Thyroid gland (tissue), 4 donors: ENCODE measurements at regions not wholly inside any gene's neighbourhood (a gene's known extent, or its start where the extent isn't known, plus 50 kb on each side); places are given as distances from the start of the nearest gene placed in this dataset.

Source experiments
- DNase-seq, 2 donors: peaks; one replicate each; pipeline ENCODE4 v3.0.0-alpha.2; 2019
- H3K27ac ChIP-seq, 3 donors: fragments of 200-600 bp; sonication (generic); 1 replicate in 2 of 3; 2 replicates in 1 of 3; pipeline ENCODE4 v1.5.1; 2016 to 2019; ENCODE audit warnings: mild to moderate bottlenecking in 1 of 3, moderate library complexity in 1 of 3
- H3K27me3 ChIP-seq: fragments of 200-600 bp; sonication (generic); one replicate; pipeline ENCODE4 v1.5.1; 2019
- H3K36me3 ChIP-seq, 2 donors: fragments of 200-600 bp; sonication (generic); one replicate each; pipeline ENCODE4 v1.5.1; 2016 to 2019
- H3K4me1 ChIP-seq, 2 donors: fragments of 200-600 bp; sonication (generic); one replicate each; pipeline ENCODE4 v1.5.1; 2017 to 2019
- H3K4me3 ChIP-seq, 3 donors: fragments of 200-600 bp; sonication (generic); replicated peaks in 1 of 3; 1 replicate in 2 of 3; 2 replicates in 1 of 3; pipeline ENCODE4 v1.5.1; 2016; ENCODE audit warnings: mild to moderate bottlenecking in 1 of 3
- H3K9me3 ChIP-seq: fragments of 200-600 bp; sonication (generic); one replicate; pipeline ENCODE4 v1.5.1; 2017
- CTCF ChIP-seq, 6 experiments: fragments of 200-600 bp in 3 of 6; fragments of 450-650 bp in 3 of 6; sonication (generic) in 3 of 6; IDR thresholded peaks; one replicate each; pipeline ENCODE4 v1.5.1; 2016 to 2019; ENCODE audit warnings: antibody characterized with exemption in 6 of 6, mild to moderate bottlenecking in 2 of 6, inconsistent platforms in 1 of 6, moderate library complexity in 1 of 6
- POLR2A ChIP-seq, 2 donors: fragments of 450-650 bp; IDR thresholded peaks; one replicate each; pipeline ENCODE4 v1.6.1; 2017; ENCODE audit warnings: antibody characterized with exemption in 2 of 2, mild to moderate bottlenecking in 2 of 2, moderate library complexity in 1 of 2
- WGBS, 2 donors: methylation state at CpG; one replicate each; pipeline ENCODE4 v1.1.5; 2017; 5-methylcytosine and 5-hydroxymethylcytosine counted together
- intact Hi-C: fragments of 100-400 bp; cut with DNase I; formaldehyde crosslinking; loops from one replicate; pipeline ENCODE4 v1.15.1; 2023

- H3K9me3 ChIP-seq = no peaks in the 10 kb centered on the region
- peaks cover 27 to 33% of the 10 kb centered on the region in 2 donors for H3K4me1 ChIP-seq
- H3K4me3 ChIP-seq = no peak overlapping the region
- no peak for TF ChIP-seq CTCF (IDR thresholded peaks at IDR 0.05)
- no peak for TF ChIP-seq POLR2A (IDR thresholded peaks at IDR 0.05)
- H3K27ac ChIP-seq = no peak overlapping the region
- H3K27me3 ChIP-seq = no peaks in the 10 kb centered on the region
- no peak for DNase-seq
- intact Hi-C loops = loop anchor here (5.0 kb wide), 1 partner anchor 153 kb away; the partner anchor contains the start of gene ARRDC3
- 85 to 91% methylated on average over 1 of the region's 1 CpG for WGBS, 2 donors
- H3K36me3 ChIP-seq = no peaks in the 10 kb centered on the region
These were observed 153.9 kb downstream of the ARRDC3 start for GRCh38 chr5:91229031-91229727.

GRCh38 chr5:91228188-91228587 lies 154.9 kb downstream of the ARRDC3 start:
- no peaks in the 10 kb centered on the region for H3K9me3 ChIP-seq
- TF ChIP-seq POLR2A (IDR thresholded peaks at IDR 0.05) (no peak), CTCF (IDR thresholded peaks at IDR 0.05) (no peak)
- no peak for DNase-seq
- 78 to 93% methylated on average over 1 of the region's 1 CpG for WGBS, 2 donors
- H3K36me3 ChIP-seq = no peaks in the 10 kb centered on the region
- no peak overlapping the region for H3K27ac ChIP-seq
- peaks cover 34 to 38% of the 10 kb centered on the region in 2 donors for H3K4me1 ChIP-seq
- no peaks in the 10 kb centered on the region for H3K27me3 ChIP-seq
- no peak overlapping the region for H3K4me3 ChIP-seq
- intact Hi-C loops = loop anchor here (5.0 kb wide), 1 partner anchor 154 kb away; the partner anchor contains the start of gene ARRDC3

GRCh38 chr5:91225848-91226686 lies 157.1 kb downstream of the ARRDC3 start:
- Histone ChIP-seq H3K4me3 (no peak overlapping the region), H3K27ac (peak overlapping the region; percentile 16 to 76 (median 40)), H3K27me3 (no peaks in the 10 kb centered on the region), H3K36me3 (no peaks in the 10 kb centered on the region), H3K4me1 (peaks cover 27 to 28% of the 10 kb centered on the region in 2 donors), H3K9me3 (no peaks in the 10 kb centered on the region)
- peak; percentile 74 to 75 for DNase-seq
- TF ChIP-seq CTCF (IDR thresholded peaks at IDR 0.05) (peak in 4 of 6 experiments; percentile 33 to 74 (median 66)), POLR2A (IDR thresholded peaks at IDR 0.05) (no peak)
- intact Hi-C loops = loop anchor here (5.0 kb wide), 1 partner anchor 156 kb away; the partner anchor contains the start of gene ARRDC3
- WGBS, 2 donors = 65 to 72% methylated on average over 10 of the region's 10 CpGs

GRCh38 chr5:91224969-91225368 lies 158.1 kb downstream of the ARRDC3 start:
- intact Hi-C loops = loop anchor here (5.0 kb wide), 1 partner anchor 157 kb away; the partner anchor contains the start of gene ARRDC3
- DNase-seq = no peak
- 62 to 69% methylated on average over 2 of the region's 2 CpGs for WGBS, 2 donors

More at GRCh38 chr5:91224969-91225368, 158.1 kb downstream of the ARRDC3 start:
- no peak overlapping the region for H3K4me3 ChIP-seq
- H3K9me3 ChIP-seq = no peaks in the 10 kb centered on the region
- peak overlapping the region; percentile 26 to 76 (median 40) for H3K27ac ChIP-seq
- H3K4me1 ChIP-seq = peaks cover 24 to 27% of the 10 kb centered on the region in 2 donors
- TF ChIP-seq CTCF (IDR thresholded peaks at IDR 0.05) (no peak), POLR2A (IDR thresholded peaks at IDR 0.05) (no peak)
- no peaks in the 10 kb centered on the region for H3K36me3 ChIP-seq
- H3K27me3 ChIP-seq = no peaks in the 10 kb centered on the region
